Ishikawa (cell line): ENCODE measurements at regions not wholly inside any gene's neighbourhood (a gene's known extent, or its start where the extent isn't known, plus 50 kb on each side); places are given as distances from the start of the nearest gene placed in this dataset.

Source experiments
- FOXM1 ChIP-seq: IDR thresholded peaks from 2 replicates; pipeline ENCODE4 v1.6.1; 2012; ENCODE audit warnings: low read depth, borderline replicate concordance
- TCF12 ChIP-seq: IDR thresholded peaks from 2 replicates; pipeline ENCODE4 v1.6.1; 2012; ENCODE audit warnings: low read depth
- YY1 ChIP-seq: IDR thresholded peaks from 2 replicates; pipeline ENCODE4 v1.6.1; 2012; ENCODE audit warnings: low read depth
- TF ChIP-seq, protein P1 (sequence below): IDR thresholded peaks from 2 replicates; pipeline ENCODE4 v1.6.1; 2012; ENCODE audit warnings: low read depth, mild to moderate bottlenecking

DNA sequence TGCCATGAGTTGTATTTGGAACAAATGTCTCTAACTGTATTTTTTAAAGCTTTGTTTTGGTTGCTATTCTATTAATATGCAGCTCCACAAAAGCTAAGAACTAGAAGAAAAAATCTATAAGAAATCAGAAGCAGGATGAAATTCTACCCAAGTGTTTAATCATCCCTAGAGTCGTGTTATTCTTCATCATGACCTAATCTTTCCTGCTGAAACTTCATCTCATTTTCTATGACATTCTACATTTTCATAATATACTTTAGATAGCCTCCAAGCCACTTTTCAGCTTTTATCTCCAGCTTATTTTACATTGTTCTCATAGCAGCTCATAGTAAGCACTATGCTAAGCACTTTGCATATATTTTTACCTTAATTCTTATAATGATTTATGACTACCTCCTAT is 302.8 kb downstream of the FOXO1 start:
- TF ChIP-seq FOXM1 (no peak), TCF12 (no peak), YY1 (no peak)
- TF ChIP-seq, protein P1, sequence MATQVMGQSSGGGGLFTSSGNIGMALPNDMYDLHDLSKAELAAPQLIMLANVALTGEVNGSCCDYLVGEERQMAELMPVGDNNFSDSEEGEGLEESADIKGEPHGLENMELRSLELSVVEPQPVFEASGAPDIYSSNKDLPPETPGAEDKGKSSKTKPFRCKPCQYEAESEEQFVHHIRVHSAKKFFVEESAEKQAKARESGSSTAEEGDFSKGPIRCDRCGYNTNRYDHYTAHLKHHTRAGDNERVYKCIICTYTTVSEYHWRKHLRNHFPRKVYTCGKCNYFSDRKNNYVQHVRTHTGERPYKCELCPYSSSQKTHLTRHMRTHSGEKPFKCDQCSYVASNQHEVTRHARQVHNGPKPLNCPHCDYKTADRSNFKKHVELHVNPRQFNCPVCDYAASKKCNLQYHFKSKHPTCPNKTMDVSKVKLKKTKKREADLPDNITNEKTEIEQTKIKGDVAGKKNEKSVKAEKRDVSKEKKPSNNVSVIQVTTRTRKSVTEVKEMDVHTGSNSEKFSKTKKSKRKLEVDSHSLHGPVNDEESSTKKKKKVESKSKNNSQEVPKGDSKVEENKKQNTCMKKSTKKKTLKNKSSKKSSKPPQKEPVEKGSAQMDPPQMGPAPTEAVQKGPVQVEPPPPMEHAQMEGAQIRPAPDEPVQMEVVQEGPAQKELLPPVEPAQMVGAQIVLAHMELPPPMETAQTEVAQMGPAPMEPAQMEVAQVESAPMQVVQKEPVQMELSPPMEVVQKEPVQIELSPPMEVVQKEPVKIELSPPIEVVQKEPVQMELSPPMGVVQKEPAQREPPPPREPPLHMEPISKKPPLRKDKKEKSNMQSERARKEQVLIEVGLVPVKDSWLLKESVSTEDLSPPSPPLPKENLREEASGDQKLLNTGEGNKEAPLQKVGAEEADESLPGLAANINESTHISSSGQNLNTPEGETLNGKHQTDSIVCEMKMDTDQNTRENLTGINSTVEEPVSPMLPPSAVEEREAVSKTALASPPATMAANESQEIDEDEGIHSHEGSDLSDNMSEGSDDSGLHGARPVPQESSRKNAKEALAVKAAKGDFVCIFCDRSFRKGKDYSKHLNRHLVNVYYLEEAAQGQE = no peak
